HG03571 (cell line): ENCODE measurements at regions not wholly inside any gene's neighbourhood (a gene's known extent, or its start where the extent isn't known, plus 50 kb on each side); places are given as distances from the start of the nearest gene placed in this dataset.

ENCODE experiments used
- ATAC-seq: cut with Tn5 transposase; IDR thresholded peaks from one replicate; pipeline ENCODE4 v1.9.1; 2021; ENCODE audit not compliant: unreplicated experiment

DNA sequence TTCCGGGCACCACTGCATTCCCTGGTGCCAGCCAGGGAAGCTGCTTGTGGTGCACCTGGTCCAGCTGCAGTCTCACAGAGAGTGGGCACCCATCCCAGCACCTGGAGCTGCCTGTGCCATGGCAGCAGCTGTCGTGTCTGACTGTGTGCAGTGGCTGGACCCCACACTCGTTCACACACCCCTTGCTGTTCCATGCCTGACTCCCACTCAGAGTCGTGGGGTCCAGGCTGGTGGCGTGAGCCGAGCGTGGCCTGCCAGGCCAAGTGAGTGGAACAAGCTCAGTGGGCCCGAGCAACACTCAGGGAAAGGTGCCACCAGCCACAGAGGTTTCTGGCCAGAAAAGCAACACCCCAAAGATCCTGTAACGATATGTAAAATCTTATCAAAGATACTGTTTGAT is 97.2 kb upstream of the KCNK1 start:
- ATAC-seq: no peak

GRCh38 chr1:233518344-233518743 is 95.6 kb upstream of the KCNK1 start:
- no peak for ATAC-seq

GRCh38 chr1:233520261-233521191 is 93.4 kb upstream of the KCNK1 start:
- no peak for ATAC-seq

DNA sequence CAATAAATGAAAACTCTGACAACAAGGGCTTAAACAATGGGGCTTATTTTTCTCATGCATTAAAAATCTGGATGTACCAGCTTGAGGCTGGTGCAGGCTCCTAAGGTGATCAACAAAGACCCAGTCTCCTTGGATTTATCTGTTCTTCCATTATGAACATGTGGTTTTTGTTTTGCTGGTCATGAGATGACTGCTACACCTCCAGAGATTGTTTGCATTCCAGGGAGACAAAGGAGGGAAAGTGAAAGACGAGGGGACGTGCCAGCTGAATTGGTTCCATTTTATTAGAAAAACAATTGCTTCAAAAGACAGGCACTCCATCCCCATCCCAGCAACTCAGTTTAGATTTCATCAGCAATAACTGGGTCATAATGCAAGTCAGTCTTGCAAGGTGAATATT is 90.9 kb upstream of the KCNK1 start:
- no peak for ATAC-seq

DNA sequence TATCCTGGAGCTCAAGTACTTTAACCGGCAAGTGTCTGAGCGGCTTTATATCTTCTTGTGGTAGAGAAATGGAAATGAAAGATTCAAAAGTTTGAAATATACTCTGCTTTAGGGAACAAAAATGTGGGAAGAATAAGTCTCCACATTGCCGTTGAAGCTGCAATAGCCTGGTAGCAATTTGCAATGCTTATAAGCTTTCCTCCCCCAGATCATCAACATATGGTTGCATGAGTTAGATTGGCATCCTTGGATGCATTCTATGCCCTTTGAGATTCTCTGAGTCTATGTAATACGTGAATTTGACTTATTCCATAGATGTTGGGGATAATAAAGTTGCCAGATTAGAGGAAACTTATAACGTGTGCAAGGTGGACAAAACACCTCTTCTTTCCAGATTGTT is 86.1 kb upstream of the KCNK1 start:
- ATAC-seq: no peak

GRCh38 chr1:233530665-233531386 is 83.1 kb upstream of the KCNK1 start:
- ATAC-seq: no peak

DNA sequence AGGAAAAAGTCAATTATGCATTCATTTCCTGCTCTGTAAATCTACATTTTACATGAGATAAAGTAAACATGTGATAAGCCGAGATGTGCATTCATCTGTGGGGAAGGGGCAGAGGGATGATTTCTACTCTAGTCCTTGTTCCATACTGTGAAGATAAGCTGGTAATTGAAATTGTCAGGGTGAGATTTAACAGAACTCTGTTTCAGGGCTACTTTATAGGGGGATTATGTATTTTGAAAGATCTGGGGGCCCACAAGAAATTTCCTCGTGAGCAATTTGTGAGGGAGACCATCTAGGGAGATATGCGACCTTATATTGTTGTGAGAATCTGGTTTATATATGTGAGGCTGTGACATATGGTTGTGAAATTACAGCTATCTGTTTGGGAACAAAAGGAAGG is 73.1 kb upstream of the KCNK1 start:
- no peak for ATAC-seq

DNA sequence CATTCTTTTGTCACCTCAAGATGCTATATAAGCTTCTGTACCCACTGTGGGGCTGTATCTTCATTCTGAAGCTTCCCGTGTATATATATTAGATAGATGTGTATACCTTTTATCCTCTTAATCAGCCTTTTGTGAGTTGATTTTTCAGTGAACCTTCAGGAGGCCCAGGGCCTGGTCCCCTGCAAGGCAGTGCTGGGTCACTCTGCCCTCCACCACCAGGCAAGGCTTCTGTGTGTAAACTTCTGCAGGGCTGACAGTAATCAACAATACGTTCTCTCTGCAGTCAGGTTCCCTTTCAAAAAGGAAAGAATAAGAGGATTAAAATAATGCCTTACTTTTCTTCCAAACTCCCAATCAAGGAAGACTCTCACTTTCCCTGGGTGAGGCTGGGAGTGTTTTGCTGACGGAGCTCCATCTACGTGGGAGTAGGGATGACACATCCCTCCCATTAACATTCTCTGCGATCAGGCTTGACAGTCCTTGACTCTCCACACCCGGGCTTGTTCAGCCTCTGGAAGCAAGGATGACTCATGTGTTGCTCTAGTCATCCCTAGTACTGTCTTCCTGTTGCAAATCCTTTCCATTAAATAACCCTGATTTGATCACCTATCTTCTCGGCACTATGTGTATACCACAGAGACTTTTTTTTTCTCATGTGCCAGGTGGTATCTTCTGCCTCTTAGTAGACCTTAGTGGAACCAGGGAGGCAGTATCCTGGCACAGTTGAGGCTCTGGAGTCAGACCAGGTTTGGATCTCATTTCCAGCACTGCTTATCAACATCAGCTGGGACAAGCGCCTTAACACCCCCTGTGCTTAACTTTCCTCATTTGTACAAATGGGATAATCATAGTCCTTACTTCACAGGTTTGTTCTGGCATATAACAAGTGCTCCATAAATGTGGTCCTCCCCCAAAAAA is 70.3 kb upstream of the KCNK1 start:
- ATAC-seq: no peak

- ATAC-seq: no peak
Observed at GRCh38 chr1:233544304-233544703, 69.6 kb upstream of the KCNK1 start.

GRCh38 chr1:233547726-233548125 is 66.2 kb upstream of the KCNK1 start:
- ATAC-seq: no peak

DNA sequence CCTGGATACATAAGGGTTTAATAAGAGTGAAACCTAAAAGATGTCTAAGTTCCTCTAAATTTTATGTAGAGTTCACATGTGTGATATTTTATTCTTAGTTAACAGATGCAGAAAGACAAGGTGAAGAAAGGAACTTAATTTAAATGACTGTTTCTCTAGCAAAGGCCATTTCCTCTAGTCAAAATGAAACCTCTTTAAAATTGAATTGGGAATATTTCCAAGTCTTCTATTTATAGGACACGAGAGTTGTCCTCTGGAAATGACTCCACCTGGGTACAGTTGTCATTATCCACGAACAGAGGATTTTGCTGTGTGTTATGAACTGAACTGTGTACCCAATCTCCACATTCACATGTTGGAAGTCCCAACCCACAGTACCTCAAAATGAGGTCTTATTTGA is 64.5 kb upstream of the KCNK1 start:
- no peak for ATAC-seq

GRCh38 chr1:233549917-233550316 is 64.0 kb upstream of the KCNK1 start:
- ATAC-seq: no peak

- ATAC-seq: no peak
Observed at GRCh38 chr1:233554037-233554436, 59.9 kb upstream of the KCNK1 start.

GRCh38 chr1:233561708-233562426 is 52.0 kb upstream of the KCNK1 start:
- no peak for ATAC-seq
